Prostate gland (tissue), 2 donors: ENCODE measurements at regions not wholly inside any gene's neighbourhood (a gene's known extent, or its start where the extent isn't known, plus 50 kb on each side); places are given as distances from the start of the nearest gene placed in this dataset.

Experiments
- DNase-seq: peaks from one replicate; pipeline ENCODE4 v3.0.0-alpha.2; 2019; ENCODE audit warnings: low spot score
- H3K27ac ChIP-seq, 2 donors: fragments of 200-600 bp; sonication (generic); 2 replicates each; pipeline ENCODE4 v1.5.1; 2017 to 2019
- H3K27me3 ChIP-seq: fragments of 200-600 bp; sonication (generic); replicated peaks from 2 replicates; pipeline ENCODE4 v1.5.1; 2019; ENCODE audit not compliant: insufficient read depth
- H3K36me3 ChIP-seq, 2 donors: fragments of 200-600 bp; sonication (generic); 1 replicate in 1 of 2; 2 replicates in 1 of 2; pipeline versions ENCODE4 v1.5.1 to v1.8.1; 2017 to 2019
- H3K4me1 ChIP-seq: fragments of 200-600 bp; sonication (generic); replicated peaks from 2 replicates; pipeline ENCODE4 v1.5.1; 2019
- H3K4me3 ChIP-seq, 2 donors: fragments of 200-600 bp; sonication (generic); 2 replicates each; pipeline ENCODE4 v1.5.1; 2017 to 2019
- H3K9me3 ChIP-seq: fragments of 200-600 bp; sonication (generic); 2 replicates; pipeline ENCODE4 v1.5.1; 2017
- POLR2A ChIP-seq: fragments of 450-650 bp; IDR thresholded peaks from one replicate; pipeline ENCODE4 v1.6.1; 2016; ENCODE audit warnings: antibody characterized with exemption, mild to moderate bottlenecking
- POLR2AphosphoS5 ChIP-seq: sonication (generic); formaldehyde crosslinking; IDR thresholded peaks from one replicate; pipeline ENCODE4 v1.6.1; 2017; ENCODE audit warnings: antibody characterized with exemption
- WGBS: methylation state at CpG from one replicate; pipeline ENCODE4 v1.1.5; 2018; 5-methylcytosine and 5-hydroxymethylcytosine counted together
- intact Hi-C: fragments of 100-400 bp; cut with DNase I; formaldehyde crosslinking; loops from one replicate; pipeline ENCODE4 v1.14.2; 2022
- TF ChIP-seq, protein P1 (sequence below), 4 experiments: fragments of 200-600 bp in 2 of 4; fragments of 450-650 bp in 2 of 4; sonication (generic) in 2 of 4; IDR thresholded peaks; 1 replicate in 3 of 4; 2 replicates in 1 of 4; pipeline ENCODE4 v1.5.1; 2016 to 2019; ENCODE audit warnings: antibody characterized with exemption in 4 of 4, mild to moderate bottlenecking in 2 of 4, moderate library complexity in 2 of 4

GRCh38 chr10:57638411-57638810, 629.3 kb downstream of the IPMK start:
- Histone ChIP-seq H3K4me1 (no peaks in the 10 kb centered on the region), H3K27ac (no peak overlapping the region), H3K36me3 (no peaks in the 10 kb centered on the region), H3K4me3 (no peak overlapping the region), H3K27me3 (no peaks in the 10 kb centered on the region), H3K9me3 (no peaks in the 10 kb centered on the region)
- no peak for DNase-seq
- TF ChIP-seq, protein P1, sequence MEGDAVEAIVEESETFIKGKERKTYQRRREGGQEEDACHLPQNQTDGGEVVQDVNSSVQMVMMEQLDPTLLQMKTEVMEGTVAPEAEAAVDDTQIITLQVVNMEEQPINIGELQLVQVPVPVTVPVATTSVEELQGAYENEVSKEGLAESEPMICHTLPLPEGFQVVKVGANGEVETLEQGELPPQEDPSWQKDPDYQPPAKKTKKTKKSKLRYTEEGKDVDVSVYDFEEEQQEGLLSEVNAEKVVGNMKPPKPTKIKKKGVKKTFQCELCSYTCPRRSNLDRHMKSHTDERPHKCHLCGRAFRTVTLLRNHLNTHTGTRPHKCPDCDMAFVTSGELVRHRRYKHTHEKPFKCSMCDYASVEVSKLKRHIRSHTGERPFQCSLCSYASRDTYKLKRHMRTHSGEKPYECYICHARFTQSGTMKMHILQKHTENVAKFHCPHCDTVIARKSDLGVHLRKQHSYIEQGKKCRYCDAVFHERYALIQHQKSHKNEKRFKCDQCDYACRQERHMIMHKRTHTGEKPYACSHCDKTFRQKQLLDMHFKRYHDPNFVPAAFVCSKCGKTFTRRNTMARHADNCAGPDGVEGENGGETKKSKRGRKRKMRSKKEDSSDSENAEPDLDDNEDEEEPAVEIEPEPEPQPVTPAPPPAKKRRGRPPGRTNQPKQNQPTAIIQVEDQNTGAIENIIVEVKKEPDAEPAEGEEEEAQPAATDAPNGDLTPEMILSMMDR (IDR thresholded peaks at IDR 0.05) = no peak
- no peak for TF ChIP-seq POLR2A
- 63% methylated on average over 2 of the region's 2 CpGs for WGBS
- intact Hi-C loops = no loop called here

- TF ChIP-seq, protein P1 (IDR thresholded peaks at IDR 0.05) = no peak
- TF ChIP-seq POLR2A = no peak
- no peak for TF ChIP-seq POLR2AphosphoS5
- WGBS = 32% methylated on average over 3 of the region's 3 CpGs
- Histone ChIP-seq H3K4me1 (no peaks in the 10 kb centered on the region), H3K36me3 (no peaks in the 10 kb centered on the region), H3K27ac (no peak overlapping the region), H3K9me3 (no peaks in the 10 kb centered on the region), H3K4me3 (no peak overlapping the region), H3K27me3 (no peaks in the 10 kb centered on the region)
- intact Hi-C loops = no loop called here
- no peak for DNase-seq
Measured at GRCh38 chr10:57628592-57629284, 639.0 kb downstream of the IPMK start.

- no peak for DNase-seq
- Histone ChIP-seq H3K36me3 (no peaks in the 10 kb centered on the region), H3K9me3 (no peaks in the 10 kb centered on the region), H3K4me3 (no peak overlapping the region), H3K4me1 (no peaks in the 10 kb centered on the region), H3K27ac (no peak overlapping the region), H3K27me3 (no peaks in the 10 kb centered on the region)
- 37% methylated on average over 2 of the region's 2 CpGs for WGBS
- TF ChIP-seq POLR2A = no peak
- no peak for TF ChIP-seq POLR2AphosphoS5
- TF ChIP-seq, protein P1 (IDR thresholded peaks at IDR 0.05) = no peak
- intact Hi-C loops = no loop called here
Measured at GRCh38 chr10:57627642-57628178, 640.0 kb downstream of the IPMK start.

GRCh38 chr10:57624856-57625592, 642.7 kb downstream of the IPMK start:
- Histone ChIP-seq H3K4me1 (no peaks in the 10 kb centered on the region), H3K27me3 (no peaks in the 10 kb centered on the region), H3K9me3 (no peaks in the 10 kb centered on the region), H3K36me3 (no peaks in the 10 kb centered on the region), H3K4me3 (no peak overlapping the region), H3K27ac (no peak overlapping the region)
- no peak for DNase-seq
- intact Hi-C loops = no loop called here
- TF ChIP-seq, protein P1 (IDR thresholded peaks at IDR 0.05) = no peak
- TF ChIP-seq POLR2AphosphoS5 (no peak), POLR2A (no peak)
- WGBS = 62% methylated on average over 5 of the region's 5 CpGs
